ENCODE measurements at regions not wholly inside any gene's neighbourhood (a gene's known extent, or its start where the extent isn't known, plus 50 kb on each side); places are given as distances from the start of the nearest gene placed in this dataset.
"Not testable (repeated sequence)": the region's sequence is repeated elsewhere in the genome, so short reads cannot be mapped to it uniquely, and the experiment has no call there.

GRCh38 chr12:88931598-88931997 is 351.3 kb upstream of the KITLG start:
- no peak for DNase-seq

- DNase-seq: no peak
These were observed 345.2 kb upstream of the KITLG start for GRCh38 chr12:88925454-88925853.

- DNase-seq: no peak
These were observed 343.9 kb upstream of the KITLG start for GRCh38 chr12:88924162-88924561.

- DNase-seq: no peak
These were observed 343.4 kb upstream of the KITLG start for GRCh38 chr12:88923631-88924030.

GRCh38 chr12:88922816-88923215 is 342.5 kb upstream of the KITLG start:
- no peak for DNase-seq

- no peak for DNase-seq
These were observed 341.7 kb upstream of the KITLG start for GRCh38 chr12:88921890-88922532.

- DNase-seq: no peak
These were observed 341.2 kb upstream of the KITLG start for GRCh38 chr12:88921434-88921833.

- DNase-seq: no peak
These were observed 337.9 kb upstream of the KITLG start for GRCh38 chr12:88918161-88918560.

GRCh38 chr12:88914967-88915366 is 334.7 kb upstream of the KITLG start:
- DNase-seq: no peak

GRCh38 chr12:88909510-88909909 is 329.2 kb upstream of the KITLG start:
- no peak for DNase-seq

- no peak for DNase-seq
These were observed 328.1 kb upstream of the KITLG start for GRCh38 chr12:88908345-88908744.

- no peak for DNase-seq
These were observed 324.4 kb upstream of the KITLG start for GRCh38 chr12:88904705-88905104.

GRCh38 chr12:88903333-88903732 is 323.1 kb upstream of the KITLG start:
- no peak for DNase-seq

- DNase-seq: no peak
These were observed 317.5 kb upstream of the KITLG start for GRCh38 chr12:88897723-88898122.

- no peak for DNase-seq
These were observed 316.7 kb upstream of the KITLG start for GRCh38 chr12:88896958-88897357.

- DNase-seq: no peak
These were observed 315.4 kb upstream of the KITLG start for GRCh38 chr12:88895634-88896033.

- DNase-seq: no peak
These were observed 313.5 kb upstream of the KITLG start for GRCh38 chr12:88893801-88894200.

- DNase-seq: not testable (repeated sequence)
These were observed 311.2 kb upstream of the KITLG start for GRCh38 chr12:88891434-88891833.

- no peak for DNase-seq
These were observed 309.2 kb upstream of the KITLG start for GRCh38 chr12:88889326-88890110.

GRCh38 chr12:88884600-88884999 is 304.3 kb upstream of the KITLG start:
- no peak for DNase-seq

GRCh38 chr12:88882662-88883061 is 302.4 kb upstream of the KITLG start:
- no peak for DNase-seq

GRCh38 chr12:88880051-88880450 is 299.8 kb upstream of the KITLG start:
- DNase-seq: no peak

GRCh38 chr12:88878295-88878694 is 298.0 kb upstream of the KITLG start:
- DNase-seq: no peak

- no peak for DNase-seq
These were observed 296.6 kb upstream of the KITLG start for GRCh38 chr12:88876857-88877256.

Measured in CD4-positive, alpha-beta T cell treated with Interleukin-15 for 1 hour (primary cell).